Testis (tissue), 2 donors: ENCODE measurements at regions not wholly inside any gene's neighbourhood (a gene's known extent, or its start where the extent isn't known, plus 50 kb on each side); places are given as distances from the start of the nearest gene placed in this dataset.

ENCODE experiments used
- POLR2A ChIP-seq: fragments of 450-650 bp; IDR thresholded peaks from one replicate; pipeline ENCODE4 v1.6.1; 2017; ENCODE audit warnings: antibody characterized with exemption, mild to moderate bottlenecking, moderate library complexity
- TF ChIP-seq, protein P1 (sequence below), 3 experiments: fragments of 450-650 bp in 2 of 3; fragments of 200-600 bp in 1 of 3; sonication (generic) in 1 of 3; IDR thresholded peaks; one replicate each; pipeline ENCODE4 v1.5.1; 2016 to 2019; ENCODE audit warnings: antibody characterized with exemption in 3 of 3, mild to moderate bottlenecking in 2 of 3, moderate library complexity in 1 of 3

DNA sequence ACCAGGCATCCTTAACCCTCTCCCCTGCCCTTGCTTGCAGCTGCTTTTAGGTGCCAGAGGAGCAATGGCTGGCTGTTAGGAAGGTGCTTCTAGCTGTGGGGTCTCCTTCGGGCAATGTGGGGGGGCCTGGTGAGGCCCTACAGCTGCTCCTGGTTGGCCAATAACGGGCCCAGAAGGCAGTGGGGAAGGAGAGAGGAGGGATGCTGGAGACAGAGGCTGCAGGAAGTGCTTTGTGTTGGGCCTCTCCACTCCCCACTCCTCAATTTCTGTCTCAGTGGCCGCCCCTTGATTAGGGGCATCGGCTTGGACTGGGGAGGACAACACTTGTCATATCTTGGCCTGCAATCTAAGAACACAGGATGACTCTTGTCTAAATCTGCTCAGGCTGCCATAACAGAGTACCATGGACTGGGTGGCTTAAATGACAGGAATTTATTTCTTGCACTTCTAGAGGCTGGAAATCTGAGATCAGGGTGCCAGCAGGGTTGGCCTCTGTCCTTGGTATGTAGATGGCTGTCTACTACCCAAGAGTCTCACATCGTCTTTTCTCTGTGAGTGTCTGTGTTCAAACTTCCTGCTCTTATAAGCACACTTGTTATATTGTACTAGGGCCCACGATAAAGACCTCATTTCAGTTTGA is 374.3 kb downstream of the MID1IP1 start:
- TF ChIP-seq, protein P1, sequence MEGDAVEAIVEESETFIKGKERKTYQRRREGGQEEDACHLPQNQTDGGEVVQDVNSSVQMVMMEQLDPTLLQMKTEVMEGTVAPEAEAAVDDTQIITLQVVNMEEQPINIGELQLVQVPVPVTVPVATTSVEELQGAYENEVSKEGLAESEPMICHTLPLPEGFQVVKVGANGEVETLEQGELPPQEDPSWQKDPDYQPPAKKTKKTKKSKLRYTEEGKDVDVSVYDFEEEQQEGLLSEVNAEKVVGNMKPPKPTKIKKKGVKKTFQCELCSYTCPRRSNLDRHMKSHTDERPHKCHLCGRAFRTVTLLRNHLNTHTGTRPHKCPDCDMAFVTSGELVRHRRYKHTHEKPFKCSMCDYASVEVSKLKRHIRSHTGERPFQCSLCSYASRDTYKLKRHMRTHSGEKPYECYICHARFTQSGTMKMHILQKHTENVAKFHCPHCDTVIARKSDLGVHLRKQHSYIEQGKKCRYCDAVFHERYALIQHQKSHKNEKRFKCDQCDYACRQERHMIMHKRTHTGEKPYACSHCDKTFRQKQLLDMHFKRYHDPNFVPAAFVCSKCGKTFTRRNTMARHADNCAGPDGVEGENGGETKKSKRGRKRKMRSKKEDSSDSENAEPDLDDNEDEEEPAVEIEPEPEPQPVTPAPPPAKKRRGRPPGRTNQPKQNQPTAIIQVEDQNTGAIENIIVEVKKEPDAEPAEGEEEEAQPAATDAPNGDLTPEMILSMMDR (IDR thresholded peaks at IDR 0.05) = no peak
- TF ChIP-seq POLR2A = no peak
